Heart right ventricle (tissue), 16 donors: ENCODE measurements at regions not wholly inside any gene's neighbourhood (a gene's known extent, or its start where the extent isn't known, plus 50 kb on each side); places are given as distances from the start of the nearest gene placed in this dataset.

Experiments used
- ATAC-seq, 8 donors: fragments of 200-7000 bp; cut with Tn5 transposase; one replicate each; pipeline ENCODE4 v1.9.1; 2020; ENCODE audit warnings: mild to moderate bottlenecking in 8 of 8, moderate library complexity in 8 of 8, moderate number of reproducible peaks in 1 of 8
- DNase-seq, 2 donors: peaks; one replicate each; pipeline ENCODE4 v3.0.0-alpha.2; 2020
- H3K27ac ChIP-seq, 10 donors: fragments of 200-600 bp; sonication (generic) in 2 of 10; one replicate each; pipeline versions ENCODE4 v1.5.0 to v1.8.0; 2020 to 2022; ENCODE audit warnings: mild to moderate bottlenecking in 3 of 10
- H3K27me3 ChIP-seq, 7 donors: fragments of 200-600 bp; one replicate each; pipeline ENCODE4 v1.8.0; 2021 to 2022; ENCODE audit warnings: mild to moderate bottlenecking in 2 of 7
- H3K36me3 ChIP-seq, 9 donors: fragments of 200-600 bp; sonication (generic) in 1 of 9; one replicate each; pipeline versions ENCODE4 v1.5.0 to v1.8.0; 2020 to 2022; ENCODE audit warnings: mild to moderate bottlenecking in 2 of 9
- H3K4me1 ChIP-seq, 9 donors: fragments of 200-600 bp; sonication (generic) in 1 of 9; one replicate each; pipeline versions ENCODE4 v1.5.0 to v1.8.0; 2020 to 2022; ENCODE audit warnings: mild to moderate bottlenecking in 4 of 9
- H3K4me3 ChIP-seq, 10 donors: fragments of 200-600 bp; sonication (generic) in 2 of 10; one replicate each; pipeline versions ENCODE4 v1.5.0 to v1.8.0; 2020 to 2022; ENCODE audit warnings: mild to moderate bottlenecking in 7 of 10, moderate library complexity in 2 of 10
- H3K9me3 ChIP-seq, 11 donors: fragments of 200-600 bp in 10 of 11; sonication (generic) in 2 of 11; one replicate each; pipeline versions ENCODE4 v1.5.0 to v1.8.0; 2013 to 2022; ENCODE audit warnings: mild to moderate bottlenecking in 2 of 11, control low read depth in 1 of 11, moderate library complexity in 1 of 11
- CTCF ChIP-seq, 9 donors: fragments of 200-600 bp; sonication (generic) in 2 of 9; IDR thresholded peaks; one replicate each; pipeline versions ENCODE4 v1.5.0 to v1.8.0; 2021 to 2022; ENCODE audit warnings: antibody characterized with exemption in 9 of 9, mild to moderate bottlenecking in 5 of 9, moderate library complexity in 1 of 9
- WGBS, 2 donors: extraction: QIAGEN DNeasy Blood & Tissue Kit; methylation state at CpG; one replicate each; pipeline ENCODE4 v1.1.7; 2013; ENCODE audit warnings: inconsistent platforms in 1 of 2; 5-methylcytosine and 5-hydroxymethylcytosine counted together
- intact Hi-C, 10 donors: fragments of 100-400 bp; cut with DNase I; formaldehyde crosslinking; loops; one replicate each; pipeline versions ENCODE4 v1.11.1 to v1.14.2; 2022
- donor health status: Arrhythmogenic right ventricular cardiomyopathy.
- donor health status: ischemic (EF 13 %, LVEDD 7.1; RV severe dilation, severe dysfunction).
- donor health status: healthy with polysubstance abuse.
- donor health status: DM: no; HTN: yes; CAD: no.
- donor health status: DM: no; HTN: no; CAD: no.
- donor health status: ischemic (EF 25% LVEDD 6.9; RV normal size, moderate dysfunction).
- donor health status: ischemic (EF 25% LVEDD 5.7; RV mildly dilated, moderate dysfunction).
- donor health status: healthy.
- donor health status: DM: yes; HTN: yes; CAD: no.
- donor health status: Ischemic cardiomyopathy.
- donor health status: ischemic (EF 35%, LVEDD 5.7; RV mildly dilated, moderate dysfunction).
- donor health status: nonischemic (EF 11% LVEDD 7.7; RV severe dilation, severe dysfunction).
- donor health status: DM: yes; HTN: yes; CAD: no.
- donor health status: PGD.
- donor health status: ischemic (EF 29% LVEDD 5.4; RV normal size, mild dysfunction).
- donor health status: nonischemic (EF 23%, LVEDD 6.1; RV moderate dilation, normal function).

GRCh38 chr1:59155351-59155750, 141.5 kb upstream of the FGGY start:
- ATAC-seq (no peak), DNase-seq (no peak)
- TF ChIP-seq CTCF (IDR thresholded peaks at IDR 0.05): no peak
- H3K36me3 ChIP-seq: no peaks in the 10 kb centered on the region
- H3K4me1 ChIP-seq: peaks cover 14 to 41% (median 37%) of the 10 kb centered on the region in 9 donors
- intact Hi-C loops: loop anchor here in 3 of 10 donors (5.0 to 10.0 kb wide), 4 partner anchors 47 to 539 kb away; partner anchors contain the start of gene FGGY (in 1 of the 3)
- H3K27ac ChIP-seq: peak overlapping the region in 2 of 10 donors; percentile 12 to 35
- no peaks in the 10 kb centered on the region for H3K27me3 ChIP-seq
- H3K9me3 ChIP-seq: peaks cover 0 to 15% (median 10%) of the 10 kb centered on the region in 11 donors
- H3K4me3 ChIP-seq: no peak overlapping the region
- 100% methylated on average over 1 of the region's 1 CpG for WGBS, 2 donors

DNA sequence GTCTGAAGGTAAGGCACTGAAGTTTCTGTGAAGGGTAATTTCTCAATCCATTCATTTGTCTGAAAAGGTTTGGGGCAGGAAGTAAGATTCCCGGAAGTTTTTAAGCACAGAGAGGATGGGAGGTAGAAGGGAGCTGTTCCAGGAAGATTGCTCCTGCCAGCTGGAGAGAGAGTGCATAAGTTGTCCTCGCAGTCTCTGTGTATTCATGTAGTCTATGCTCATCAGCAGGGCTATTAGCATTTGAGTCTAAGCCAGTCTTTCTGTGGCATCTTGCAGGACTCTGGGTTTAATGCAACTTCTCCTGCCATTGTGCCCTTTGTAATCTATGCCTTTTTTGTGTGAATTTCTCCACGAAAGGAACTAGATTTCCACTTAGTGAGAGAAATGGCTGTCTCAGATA, 140.8 kb upstream of the FGGY start:
- ATAC-seq (no peak), DNase-seq (no peak)
- Histone ChIP-seq H3K4me3 (no peak overlapping the region), H3K27me3 (no peaks in the 10 kb centered on the region), H3K36me3 (no peaks in the 10 kb centered on the region), H3K4me1 (peaks cover 11 to 34% (median 30%) of the 10 kb centered on the region in 9 donors), H3K27ac (peak overlapping the region in 1 of 10 donors; percentile 35), H3K9me3 (peaks cover 0 to 15% (median 10%) of the 10 kb centered on the region in 11 donors)
- intact Hi-C loops: loop anchor here in 3 of 10 donors (5.0 to 10.0 kb wide), 4 partner anchors 46 to 539 kb away; partner anchors contain the start of gene FGGY (in 1 of the 3)
- no peak for TF ChIP-seq CTCF (IDR thresholded peaks at IDR 0.05)
- 24 to 31% methylated on average over 3 of the region's 3 CpGs for WGBS, 2 donors

DNA sequence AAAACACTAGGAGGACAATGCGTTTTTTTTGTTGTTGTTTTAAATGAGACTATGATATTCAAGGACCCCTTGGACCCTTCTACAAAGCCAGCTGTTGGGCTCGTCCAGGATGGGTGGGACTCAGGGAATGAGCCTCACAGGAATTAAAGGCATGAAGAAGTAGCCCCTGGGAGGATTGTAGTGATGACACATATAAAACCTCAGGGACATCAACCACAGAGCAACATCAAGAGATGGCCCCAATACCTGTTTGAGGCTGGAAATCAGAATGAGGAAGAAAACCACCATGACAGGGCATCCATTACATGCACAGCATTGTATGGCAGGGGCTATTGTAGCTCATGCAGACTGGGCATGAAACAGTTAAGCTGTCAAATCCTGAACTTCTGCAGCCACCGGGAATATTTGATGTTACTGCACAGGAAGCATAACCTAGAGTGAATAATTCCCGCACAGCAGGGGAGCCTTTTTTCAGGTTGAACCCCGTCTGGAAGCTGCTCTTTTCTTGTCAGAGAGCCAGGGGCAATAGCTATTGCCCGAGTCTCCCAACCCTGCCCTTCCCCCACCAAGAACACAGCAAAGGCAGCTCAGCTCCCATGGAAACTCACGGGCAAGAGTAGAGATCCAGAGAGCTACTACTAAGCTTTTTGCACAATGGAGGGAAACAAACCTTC, 140.2 kb upstream of the FGGY start:
- Histone ChIP-seq H3K27me3 (no peaks in the 10 kb centered on the region), H3K27ac (peak overlapping the region in 3 of 10 donors; percentile 2 to 35 (median 29)), H3K4me1 (peaks cover 6 to 27% (median 24%) of the 10 kb centered on the region in 9 donors), H3K4me3 (peak overlapping the region in 1 of 10 donors; percentile 29), H3K36me3 (no peaks in the 10 kb centered on the region), H3K9me3 (peaks cover 0 to 15% (median 10%) of the 10 kb centered on the region in 11 donors)
- ATAC-seq (peak in 4 of 8 donors; percentile 23 to 61 (median 42)), DNase-seq (no peak)
- intact Hi-C loops: loop anchor here in 3 of 10 donors (5.0 to 10.0 kb wide), 4 partner anchors 46 to 538 kb away; partner anchors contain the start of gene FGGY (in 1 of the 3)
- WGBS, 2 donors: 18 to 22% methylated on average over 7 of the region's 7 CpGs
- no peak for TF ChIP-seq CTCF (IDR thresholded peaks at IDR 0.05)

DNA sequence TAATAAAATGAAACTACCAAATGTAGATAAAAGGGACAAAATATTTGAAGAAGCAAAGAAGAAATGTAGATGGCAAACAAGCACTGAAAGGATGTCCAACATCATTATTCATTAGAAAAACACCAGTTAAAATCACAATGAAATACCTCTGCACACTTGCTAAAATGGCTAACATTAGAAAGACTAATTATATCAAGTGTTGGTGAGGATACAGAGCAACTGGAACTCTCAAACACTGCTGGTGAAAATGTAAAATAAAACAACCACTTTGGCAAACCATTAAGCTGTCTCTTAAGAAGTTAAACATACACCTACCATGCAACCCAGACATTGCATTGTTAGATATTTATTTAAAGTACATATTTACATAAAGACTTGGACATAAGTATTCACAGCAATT, 138.6 kb upstream of the FGGY start:
- no peak for DNase-seq
- TF ChIP-seq CTCF (IDR thresholded peaks at IDR 0.05): no peak
- H3K27me3 ChIP-seq: no peaks in the 10 kb centered on the region
- intact Hi-C loops: loop anchor here in 3 of 10 donors (5.0 to 10.0 kb wide), 4 partner anchors 44 to 536 kb away; partner anchors contain the start of gene FGGY (in 1 of the 3)
- peaks cover 5 to 21% (median 15%) of the 10 kb centered on the region in 9 donors for H3K4me1 ChIP-seq
- ATAC-seq: no peak
- H3K9me3 ChIP-seq: peaks cover 0 to 15% (median 10%) of the 10 kb centered on the region in 11 donors
- H3K36me3 ChIP-seq: no peaks in the 10 kb centered on the region
- no peak overlapping the region for H3K4me3 ChIP-seq
- H3K27ac ChIP-seq: no peak overlapping the region
